ENCODE measurements at regions not wholly inside any gene's neighbourhood (a gene's known extent, or its start where the extent isn't known, plus 50 kb on each side); places are given as distances from the start of the nearest gene placed in this dataset.

DNA sequence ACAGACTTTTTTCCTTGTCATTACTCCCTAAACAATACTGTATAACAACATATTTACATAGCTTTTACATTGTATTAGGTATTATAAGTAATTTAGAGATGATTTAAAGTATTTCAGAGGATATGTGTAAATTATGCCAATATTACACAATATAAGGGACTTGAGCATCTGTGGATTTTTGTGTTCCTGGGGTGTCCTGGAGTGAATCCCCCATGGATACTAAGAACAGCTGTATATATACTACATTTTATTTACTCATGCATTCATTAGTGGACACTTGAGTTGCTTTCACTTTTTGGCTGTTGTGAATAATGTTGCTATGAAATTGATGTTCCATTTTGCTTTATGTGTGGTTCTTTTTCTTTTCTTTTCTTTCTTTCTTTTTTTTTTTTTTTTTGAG, 348.8 kb downstream of the SH3GL2 start:
- TF ChIP-seq, protein P1, sequence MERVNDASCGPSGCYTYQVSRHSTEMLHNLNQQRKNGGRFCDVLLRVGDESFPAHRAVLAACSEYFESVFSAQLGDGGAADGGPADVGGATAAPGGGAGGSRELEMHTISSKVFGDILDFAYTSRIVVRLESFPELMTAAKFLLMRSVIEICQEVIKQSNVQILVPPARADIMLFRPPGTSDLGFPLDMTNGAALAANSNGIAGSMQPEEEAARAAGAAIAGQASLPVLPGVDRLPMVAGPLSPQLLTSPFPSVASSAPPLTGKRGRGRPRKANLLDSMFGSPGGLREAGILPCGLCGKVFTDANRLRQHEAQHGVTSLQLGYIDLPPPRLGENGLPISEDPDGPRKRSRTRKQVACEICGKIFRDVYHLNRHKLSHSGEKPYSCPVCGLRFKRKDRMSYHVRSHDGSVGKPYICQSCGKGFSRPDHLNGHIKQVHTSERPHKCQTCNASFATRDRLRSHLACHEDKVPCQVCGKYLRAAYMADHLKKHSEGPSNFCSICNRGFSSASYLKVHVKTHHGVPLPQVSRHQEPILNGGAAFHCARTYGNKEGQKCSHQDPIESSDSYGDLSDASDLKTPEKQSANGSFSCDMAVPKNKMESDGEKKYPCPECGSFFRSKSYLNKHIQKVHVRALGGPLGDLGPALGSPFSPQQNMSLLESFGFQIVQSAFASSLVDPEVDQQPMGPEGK (CRISPR knock-in tag; IDR thresholded peaks at IDR 0.05), result no peak
- no peak for TF ChIP-seq ADNP (CRISPR knock-in tag; IDR thresholded peaks at IDR 0.05)
- TF ChIP-seq, protein P2, sequence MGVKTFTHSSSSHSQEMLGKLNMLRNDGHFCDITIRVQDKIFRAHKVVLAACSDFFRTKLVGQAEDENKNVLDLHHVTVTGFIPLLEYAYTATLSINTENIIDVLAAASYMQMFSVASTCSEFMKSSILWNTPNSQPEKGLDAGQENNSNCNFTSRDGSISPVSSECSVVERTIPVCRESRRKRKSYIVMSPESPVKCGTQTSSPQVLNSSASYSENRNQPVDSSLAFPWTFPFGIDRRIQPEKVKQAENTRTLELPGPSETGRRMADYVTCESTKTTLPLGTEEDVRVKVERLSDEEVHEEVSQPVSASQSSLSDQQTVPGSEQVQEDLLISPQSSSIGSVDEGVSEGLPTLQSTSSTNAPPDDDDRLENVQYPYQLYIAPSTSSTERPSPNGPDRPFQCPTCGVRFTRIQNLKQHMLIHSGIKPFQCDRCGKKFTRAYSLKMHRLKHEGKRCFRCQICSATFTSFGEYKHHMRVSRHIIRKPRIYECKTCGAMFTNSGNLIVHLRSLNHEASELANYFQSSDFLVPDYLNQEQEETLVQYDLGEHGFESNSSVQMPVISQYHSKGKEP (CRISPR knock-in tag; IDR thresholded peaks at IDR 0.05), result no peak
- TF ChIP-seq TOE1 (CRISPR knock-in tag; IDR thresholded peaks at IDR 0.05), result no peak
- TF ChIP-seq, protein P3, sequence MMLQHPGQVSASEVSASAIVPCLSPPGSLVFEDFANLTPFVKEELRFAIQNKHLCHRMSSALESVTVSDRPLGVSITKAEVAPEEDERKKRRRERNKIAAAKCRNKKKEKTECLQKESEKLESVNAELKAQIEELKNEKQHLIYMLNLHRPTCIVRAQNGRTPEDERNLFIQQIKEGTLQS (CRISPR knock-in tag; IDR thresholded peaks at IDR 0.05), result no peak
- TF ChIP-seq, protein P4, sequence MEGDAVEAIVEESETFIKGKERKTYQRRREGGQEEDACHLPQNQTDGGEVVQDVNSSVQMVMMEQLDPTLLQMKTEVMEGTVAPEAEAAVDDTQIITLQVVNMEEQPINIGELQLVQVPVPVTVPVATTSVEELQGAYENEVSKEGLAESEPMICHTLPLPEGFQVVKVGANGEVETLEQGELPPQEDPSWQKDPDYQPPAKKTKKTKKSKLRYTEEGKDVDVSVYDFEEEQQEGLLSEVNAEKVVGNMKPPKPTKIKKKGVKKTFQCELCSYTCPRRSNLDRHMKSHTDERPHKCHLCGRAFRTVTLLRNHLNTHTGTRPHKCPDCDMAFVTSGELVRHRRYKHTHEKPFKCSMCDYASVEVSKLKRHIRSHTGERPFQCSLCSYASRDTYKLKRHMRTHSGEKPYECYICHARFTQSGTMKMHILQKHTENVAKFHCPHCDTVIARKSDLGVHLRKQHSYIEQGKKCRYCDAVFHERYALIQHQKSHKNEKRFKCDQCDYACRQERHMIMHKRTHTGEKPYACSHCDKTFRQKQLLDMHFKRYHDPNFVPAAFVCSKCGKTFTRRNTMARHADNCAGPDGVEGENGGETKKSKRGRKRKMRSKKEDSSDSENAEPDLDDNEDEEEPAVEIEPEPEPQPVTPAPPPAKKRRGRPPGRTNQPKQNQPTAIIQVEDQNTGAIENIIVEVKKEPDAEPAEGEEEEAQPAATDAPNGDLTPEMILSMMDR (CRISPR knock-in tag; IDR thresholded peaks at IDR 0.05), result no peak
- no peak for TF ChIP-seq ZNF564 (CRISPR knock-in tag; IDR thresholded peaks at IDR 0.05)
- TF ChIP-seq FOXP1 (IDR thresholded peaks at IDR 0.05), result no peak
- no peak for TF ChIP-seq FOXP1 (CRISPR knock-in tag; IDR thresholded peaks at IDR 0.05)

Data from HepG2 (cell line).